NCI-H446 treated with DMSO at 0.1 percent for 48 hours (cell line): ENCODE measurements at regions not wholly inside any gene's neighbourhood (a gene's known extent, or its start where the extent isn't known, plus 50 kb on each side); places are given as distances from the start of the nearest gene placed in this dataset.

Experiments used
- DNase-seq: peaks from one replicate; lab custom pipeline; 2025; lab: John Stamatoyannopoulos, UW

DNA sequence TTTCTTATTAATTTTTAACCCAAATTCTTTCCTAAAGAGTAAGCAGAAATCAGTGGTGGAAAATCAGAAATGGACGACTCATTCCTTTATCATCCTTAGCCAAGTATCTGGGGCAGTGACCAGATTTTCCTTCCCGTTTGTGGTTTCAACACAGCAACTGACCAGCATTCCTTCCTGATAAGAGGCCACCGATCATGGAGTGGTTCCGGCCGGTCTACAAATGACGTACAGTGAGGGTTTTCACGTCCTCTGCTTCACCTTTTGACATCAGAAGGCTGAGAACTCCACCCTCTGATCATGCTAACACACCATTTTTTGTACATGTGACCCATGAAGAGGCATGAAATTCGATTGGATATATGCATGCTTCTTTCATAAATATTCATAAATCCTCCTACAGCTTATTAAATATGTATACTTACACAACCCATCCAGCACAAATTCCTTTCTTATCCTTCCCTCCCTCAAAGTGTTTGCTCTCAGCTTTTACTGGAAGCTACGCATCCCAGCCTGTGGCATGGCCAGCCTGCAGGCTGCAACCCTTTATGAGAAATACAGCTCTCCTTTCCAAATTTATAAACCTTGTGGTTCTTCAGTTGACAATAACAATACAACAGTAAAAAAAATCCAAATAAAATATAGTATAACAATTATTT, 173.0 kb upstream of the CASK start:
- no peak for DNase-seq

DNA sequence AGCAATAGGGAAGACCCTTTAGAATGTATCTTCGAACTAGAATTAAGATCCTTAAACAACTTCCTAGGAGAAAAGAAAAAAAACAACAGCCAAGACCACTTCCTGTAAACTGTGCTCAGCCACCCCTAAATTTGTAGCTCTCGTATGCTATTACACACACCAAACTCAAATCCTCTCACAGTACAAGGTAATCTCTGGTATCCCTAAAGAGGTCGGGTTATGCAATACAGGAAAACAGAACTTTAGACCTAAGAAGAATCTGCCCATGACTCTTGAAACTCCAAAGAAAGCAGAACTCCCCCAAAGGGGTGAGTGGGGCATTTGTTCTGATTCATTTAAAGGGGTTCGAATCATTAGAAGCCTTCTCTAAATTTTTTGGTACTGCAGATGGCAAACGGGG, 170.9 kb upstream of the CASK start:
- DNase-seq: no peak

DNA sequence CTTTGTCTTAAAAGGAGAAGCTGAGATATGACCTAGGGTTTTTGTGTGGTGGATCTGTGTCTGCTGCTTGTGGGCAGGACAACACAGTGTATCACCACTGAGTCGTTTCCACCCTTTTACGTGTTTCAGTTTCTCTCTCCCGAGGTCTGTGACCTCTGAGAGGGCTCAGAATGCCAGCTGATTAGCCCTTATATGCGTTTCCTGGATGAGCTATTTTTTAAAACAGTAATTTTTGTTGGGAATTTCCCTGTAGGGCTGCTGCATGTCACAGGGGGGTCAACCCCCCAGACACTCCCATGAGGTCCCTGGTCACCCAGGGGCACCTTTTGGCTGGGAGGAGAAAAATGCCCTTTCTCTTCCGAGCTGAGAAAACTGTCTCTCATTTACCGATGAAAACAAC, 170.4 kb upstream of the CASK start:
- no peak for DNase-seq

DNA sequence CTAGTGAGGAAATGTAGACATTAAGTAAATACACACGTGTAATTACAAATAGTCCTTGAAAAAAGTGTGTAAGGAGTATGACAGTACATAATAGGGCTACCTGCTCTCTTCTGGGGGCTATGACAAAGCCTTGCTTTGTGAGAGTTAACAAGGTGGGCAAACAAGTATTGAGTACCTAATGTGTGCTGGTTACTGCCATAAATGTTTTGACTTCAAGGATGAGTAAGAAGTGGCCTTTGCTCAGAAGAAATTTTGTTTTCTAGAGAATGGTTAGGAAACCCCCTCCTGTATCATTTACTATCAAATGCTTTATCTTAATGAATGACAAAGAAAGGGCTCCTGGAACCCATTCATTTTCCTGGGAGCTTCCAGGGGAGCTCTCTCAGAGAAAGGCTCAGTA, 167.0 kb upstream of the CASK start:
- no peak for DNase-seq

DNA sequence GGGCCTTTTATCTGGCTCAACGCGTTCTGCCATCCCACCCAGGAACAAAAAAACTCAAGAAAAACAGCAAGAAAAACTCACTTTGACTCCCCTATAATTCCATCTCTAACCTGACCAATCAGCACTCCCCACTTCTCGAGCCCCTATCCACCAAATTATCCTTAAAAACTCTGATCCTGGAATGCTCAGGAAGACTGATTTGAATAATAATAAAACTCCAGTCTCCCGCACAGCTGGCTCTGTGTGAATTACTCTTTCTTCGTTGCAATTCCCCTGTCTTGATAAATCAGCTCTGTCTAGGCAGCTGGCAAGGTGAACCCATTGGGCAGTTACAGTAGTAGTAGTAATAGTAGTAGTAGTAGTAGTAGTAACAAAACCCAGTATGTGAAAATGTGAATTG, 165.7 kb upstream of the CASK start:
- no peak for DNase-seq

DNA sequence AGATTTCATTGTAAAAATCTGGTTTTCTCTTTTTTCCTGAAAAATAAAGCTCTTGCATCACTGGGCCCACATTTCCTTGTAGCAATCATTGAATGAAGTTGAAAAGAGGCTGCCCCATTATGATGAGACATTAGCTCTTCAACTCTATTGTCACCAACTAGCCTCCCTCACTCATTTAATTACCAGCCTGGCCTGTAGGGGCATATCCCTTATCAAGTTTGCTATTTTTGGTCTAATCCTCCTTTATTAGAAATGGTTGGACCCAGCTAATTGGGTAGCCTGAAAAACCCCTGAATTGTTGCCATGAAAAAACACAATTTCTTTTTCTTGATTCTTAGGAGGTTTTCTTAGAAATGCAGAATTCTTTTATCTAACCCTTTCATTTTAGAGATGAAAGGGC, 164.6 kb upstream of the CASK start:
- DNase-seq: no peak

DNA sequence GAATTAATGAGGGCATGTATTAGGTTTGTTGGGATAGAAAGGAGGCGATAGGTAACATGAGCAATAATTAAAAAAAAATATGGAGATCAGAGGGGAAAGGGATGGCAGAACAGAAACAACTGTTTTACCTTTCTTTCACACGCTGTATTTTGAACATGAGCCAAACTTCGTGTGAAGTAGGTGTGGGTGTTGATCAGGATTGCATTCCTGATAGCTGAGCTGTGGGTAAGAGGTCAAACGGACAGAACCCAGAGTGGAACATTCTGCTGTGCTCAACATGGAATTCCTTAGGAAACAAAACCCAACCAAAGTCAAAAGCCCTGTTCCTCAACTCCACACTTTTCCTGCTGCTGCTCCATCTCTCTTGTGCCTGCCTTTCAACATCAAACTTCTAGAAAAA, 162.5 kb upstream of the CASK start:
- DNase-seq: no peak

DNA sequence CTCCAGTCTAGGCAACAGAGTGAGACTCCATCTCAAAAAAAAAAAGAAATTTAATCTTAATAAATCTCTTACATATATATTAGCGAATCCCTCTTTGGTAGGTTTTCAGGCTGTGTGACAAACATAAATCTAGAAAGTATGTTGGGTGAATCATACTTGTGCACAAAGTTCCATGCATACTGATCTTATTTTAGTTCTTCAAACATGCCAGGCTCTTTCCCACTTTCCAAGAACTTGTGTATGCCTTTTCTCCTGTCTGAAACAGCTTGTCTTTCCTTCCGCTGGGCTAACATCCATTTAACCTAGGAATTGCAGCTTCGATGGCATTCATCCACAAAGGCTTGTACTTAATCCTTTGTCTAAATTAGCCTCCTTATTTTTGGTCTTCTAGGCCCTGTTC, 156.6 kb upstream of the CASK start:
- DNase-seq: no peak

DNA sequence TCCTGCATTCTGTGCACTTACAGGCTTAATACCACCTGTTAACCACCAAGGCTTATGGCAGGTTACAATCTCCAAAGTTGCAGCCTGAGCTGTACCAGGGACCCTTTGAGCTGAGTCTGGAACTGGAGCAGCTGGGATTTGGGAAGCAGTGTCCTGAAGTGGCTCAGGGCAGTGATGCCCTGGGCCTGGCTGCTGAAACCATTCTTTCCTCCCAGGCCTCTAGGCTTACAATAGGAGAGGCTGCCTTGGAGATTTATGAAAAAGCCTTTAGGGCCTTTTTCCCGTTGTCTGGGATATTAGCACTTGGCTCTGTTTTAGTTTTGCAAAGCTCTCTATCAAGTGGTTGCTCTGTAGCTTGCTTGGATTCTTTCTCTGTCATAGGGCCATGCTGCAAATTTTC, 154.3 kb upstream of the CASK start:
- DNase-seq: no peak

DNA sequence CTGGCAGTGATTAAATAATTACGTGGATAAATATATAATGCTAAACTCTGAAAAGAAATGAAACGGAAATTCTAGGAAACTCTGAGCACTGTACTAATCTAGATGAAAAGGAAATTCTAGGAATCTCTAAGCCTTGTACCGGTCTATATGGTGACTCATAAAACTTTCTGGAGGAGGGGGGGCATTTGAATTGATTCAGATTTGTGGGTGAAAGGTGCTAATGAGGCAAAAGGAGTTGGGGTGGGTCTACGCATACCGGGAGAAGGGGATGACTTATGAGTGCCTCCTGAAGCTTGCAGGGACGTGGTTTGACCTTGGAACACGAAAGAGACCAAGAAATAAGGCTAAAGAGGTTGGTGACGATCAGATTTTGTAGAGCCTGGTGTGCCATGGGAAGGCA, 151.7 kb upstream of the CASK start:
- no peak for DNase-seq

DNA sequence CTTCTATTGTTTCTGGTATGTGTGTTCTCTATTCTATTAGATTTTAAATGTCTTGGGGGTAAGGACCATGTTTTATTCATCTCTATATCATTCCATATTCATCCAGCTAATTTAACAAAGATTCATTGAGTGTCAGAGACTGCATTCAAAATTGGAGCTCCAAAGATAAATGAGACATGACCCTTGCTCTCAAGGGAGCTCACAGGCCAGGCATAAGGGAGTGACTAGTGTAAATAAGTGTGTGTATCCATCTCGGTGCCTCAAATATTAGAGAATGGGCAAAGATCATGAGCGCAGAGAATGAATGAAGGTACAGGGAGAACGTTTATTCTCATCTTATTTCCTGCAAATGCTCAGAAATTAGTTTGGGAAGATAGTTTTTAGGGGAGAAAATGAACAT, 150.1 kb upstream of the CASK start:
- DNase-seq: no peak

DNA sequence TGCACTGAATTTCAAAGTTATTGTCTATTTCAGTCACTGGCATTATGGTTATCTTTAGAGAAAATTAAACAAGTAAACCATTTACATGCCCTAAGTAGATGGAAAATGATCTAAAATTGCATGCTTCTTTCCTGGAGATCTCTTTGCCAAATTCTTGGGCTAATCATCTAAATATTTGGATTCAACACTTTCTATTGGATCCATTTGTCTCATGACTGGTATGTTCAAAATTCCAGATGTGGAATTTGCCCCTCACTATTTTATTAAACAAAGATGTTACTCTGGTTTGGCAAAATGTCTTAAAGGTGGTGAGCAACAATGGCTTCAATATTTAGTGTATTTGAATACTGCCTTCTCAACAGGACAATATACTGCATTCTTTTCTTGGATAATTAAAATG, 147.5 kb upstream of the CASK start:
- DNase-seq: no peak

DNA sequence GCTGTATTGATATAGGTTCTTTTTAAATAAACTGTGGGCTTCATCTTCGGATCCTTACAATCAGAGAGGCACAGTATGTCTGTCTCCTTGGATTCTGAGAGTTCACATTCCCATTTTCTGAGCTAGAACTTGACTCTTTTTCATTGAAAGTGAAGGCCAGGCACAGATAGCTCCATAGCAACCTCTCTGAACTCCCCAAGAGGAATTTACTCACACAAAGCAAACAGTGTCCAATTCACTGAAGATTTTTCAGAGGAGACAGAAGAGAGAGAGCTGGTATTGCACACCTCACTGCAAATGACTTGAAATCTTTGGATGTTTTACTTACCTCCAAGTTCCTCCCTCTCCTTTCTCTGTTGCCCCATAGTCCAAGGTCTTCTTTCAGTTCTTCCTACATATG, 130.9 kb upstream of the CASK start:
- DNase-seq: no peak

DNA sequence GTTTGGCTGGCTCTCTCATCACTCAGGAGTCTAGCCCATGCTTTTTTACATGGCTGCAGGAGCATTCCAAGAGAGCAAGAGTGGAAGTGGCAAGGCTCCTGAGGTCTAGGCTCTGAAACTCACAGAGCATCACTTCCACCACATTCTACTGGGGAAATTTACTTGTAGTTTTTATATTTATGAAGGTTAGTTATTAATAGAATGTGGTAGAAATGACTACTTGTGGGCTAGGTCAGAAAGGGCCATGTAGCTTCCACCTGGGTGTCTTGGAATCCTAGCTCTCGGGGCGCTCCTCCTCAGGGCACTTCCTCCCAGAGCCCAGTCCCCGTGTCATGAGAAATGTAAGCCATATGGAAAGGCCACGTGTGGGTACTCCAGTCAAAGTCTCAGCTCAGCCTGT, 127.0 kb upstream of the CASK start:
- DNase-seq: no peak

DNA sequence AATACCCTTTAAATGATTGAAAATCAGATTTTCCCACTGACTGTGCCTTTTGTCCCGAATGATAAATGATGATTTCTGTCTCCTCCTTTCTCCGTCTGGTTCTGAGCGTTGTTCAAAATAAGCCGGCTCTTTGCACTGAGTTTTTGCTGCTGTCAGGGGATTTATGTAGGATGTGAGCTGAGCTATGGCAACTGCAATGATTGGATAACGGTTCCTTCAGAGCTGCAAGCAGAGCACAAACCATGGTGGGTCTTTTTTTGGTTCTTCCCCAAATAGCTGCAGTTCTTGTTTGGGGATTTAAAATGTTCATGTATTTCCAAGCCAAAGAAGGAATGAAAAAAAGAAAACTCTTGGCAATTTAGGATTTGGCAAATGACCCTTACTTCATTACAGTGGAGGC, 124.5 kb upstream of the CASK start:
- DNase-seq: no peak

DNA sequence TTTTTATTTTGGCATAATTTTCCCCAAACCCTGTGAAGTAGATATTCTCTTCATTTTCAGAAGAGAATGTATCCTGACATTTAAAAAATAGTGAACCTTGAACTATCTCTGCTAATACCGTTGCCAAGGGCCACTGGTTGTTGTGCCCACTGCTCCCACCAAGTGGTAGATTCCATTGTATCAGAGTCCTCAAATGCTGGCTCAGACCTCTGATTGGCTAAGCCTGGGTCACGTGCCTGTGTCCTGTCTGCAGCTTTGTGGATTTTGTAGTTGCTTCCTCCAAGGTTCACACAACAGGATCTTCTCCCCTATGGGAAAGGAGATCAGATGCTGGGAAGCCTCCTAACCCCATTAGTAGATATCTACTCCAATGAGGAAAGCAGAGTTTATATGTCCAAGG, 104.8 kb upstream of the CASK start:
- no peak for DNase-seq

DNA sequence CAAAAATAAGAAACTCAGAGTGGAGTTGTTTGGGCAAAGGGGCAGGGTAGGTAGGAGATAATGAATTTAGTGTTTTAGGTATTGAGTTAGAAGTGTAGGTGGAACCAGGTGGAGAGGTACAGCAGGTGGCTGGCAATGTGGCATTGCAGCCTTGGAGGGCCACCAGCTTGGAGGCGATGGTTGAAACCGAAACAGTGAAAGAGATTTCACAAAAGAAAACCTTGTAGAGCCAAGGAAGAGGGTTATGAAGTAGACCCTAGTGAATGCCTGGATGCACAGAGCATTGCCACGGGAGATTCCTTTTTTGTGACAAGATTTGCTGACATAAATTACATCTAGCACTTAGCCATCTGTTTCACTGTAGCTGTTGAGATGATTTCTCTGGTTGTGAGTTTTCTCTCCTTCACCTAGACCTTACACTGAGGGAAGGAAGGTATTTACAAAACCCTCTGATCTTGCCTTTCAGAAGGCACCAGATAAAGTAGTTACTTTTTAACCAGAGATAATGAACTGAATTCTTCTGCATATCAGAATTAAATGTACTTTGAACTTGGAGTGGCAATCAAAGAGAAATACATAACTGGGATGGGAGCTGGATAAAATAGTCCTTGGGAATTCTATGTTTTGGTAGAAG, 104.1 kb upstream of the CASK start:
- DNase-seq: no peak

DNA sequence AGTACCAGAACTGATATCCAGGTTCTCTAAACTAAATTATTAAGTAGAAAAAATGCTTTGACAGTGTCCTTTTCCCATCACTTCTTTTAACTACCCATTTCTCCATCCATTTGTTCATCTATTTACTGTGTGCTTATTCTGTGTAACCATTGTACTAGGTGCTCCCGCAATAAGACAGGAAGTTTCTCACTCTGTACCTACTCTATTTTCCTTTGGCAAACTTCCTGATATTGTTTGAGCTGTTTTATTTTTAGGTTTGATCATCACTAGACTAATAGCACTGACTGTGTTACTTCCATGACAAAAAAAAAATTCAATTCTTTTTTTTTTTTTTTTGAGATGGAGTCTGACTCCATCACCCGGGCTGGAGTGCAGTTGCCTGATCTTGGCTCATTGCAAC, 102.5 kb upstream of the CASK start:
- DNase-seq: no peak

DNA sequence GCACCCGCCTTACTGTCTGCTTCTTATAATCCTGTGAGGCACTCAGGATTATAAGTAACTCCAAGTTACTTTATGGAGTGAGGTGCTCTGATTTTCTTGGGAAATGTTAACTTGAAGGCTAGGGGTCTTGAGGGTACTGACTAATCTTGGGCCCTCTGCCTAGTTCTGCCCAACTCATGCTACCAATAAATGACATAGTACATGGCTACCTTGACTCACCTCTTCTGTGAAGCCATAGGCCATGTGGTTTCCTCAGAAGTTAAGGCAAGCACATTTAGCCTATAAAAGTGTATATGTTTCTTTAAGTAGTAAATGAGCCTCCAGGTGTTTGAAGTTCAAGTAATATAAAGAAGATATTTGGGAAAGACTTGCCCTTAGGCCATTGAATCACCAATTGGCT, 99.8 kb upstream of the CASK start:
- DNase-seq: no peak

DNA sequence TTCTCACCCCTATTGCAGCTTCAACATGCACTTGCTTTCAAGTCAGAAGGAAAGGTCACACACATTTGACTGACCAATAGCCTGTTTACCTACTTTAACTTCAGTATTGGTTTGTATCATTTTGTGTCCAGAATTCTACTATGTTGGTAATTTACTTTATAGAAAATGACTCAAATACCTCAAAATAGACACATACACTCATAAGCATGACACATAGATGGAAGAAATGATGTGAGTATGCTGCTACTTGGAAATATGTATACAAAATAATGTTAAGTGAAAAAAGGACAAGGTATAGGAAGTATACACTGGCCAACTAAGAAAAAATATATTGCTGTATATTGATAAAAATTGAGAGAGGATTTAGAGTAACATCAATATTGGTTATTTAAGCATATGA, 98.8 kb upstream of the CASK start:
- DNase-seq: no peak

DNA sequence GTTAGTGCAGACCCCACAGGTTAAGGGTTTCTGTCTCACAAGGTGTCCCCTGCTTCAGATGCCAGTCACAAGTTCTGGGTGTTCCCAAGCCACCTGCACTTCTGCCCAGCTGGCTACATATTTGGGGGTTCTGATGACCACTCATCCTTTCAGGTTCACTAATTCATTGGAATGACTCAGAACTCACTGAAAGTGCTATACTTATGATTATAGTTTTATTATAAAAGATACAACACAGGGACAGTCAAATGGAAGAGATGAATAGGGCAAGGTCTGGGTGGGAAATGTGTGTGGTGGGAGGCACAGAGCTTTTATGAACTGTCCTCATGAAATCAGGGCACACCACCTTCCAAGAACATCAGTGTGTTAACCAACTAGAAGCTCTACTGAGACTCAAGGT, 97.7 kb upstream of the CASK start:
- DNase-seq: no peak

DNA sequence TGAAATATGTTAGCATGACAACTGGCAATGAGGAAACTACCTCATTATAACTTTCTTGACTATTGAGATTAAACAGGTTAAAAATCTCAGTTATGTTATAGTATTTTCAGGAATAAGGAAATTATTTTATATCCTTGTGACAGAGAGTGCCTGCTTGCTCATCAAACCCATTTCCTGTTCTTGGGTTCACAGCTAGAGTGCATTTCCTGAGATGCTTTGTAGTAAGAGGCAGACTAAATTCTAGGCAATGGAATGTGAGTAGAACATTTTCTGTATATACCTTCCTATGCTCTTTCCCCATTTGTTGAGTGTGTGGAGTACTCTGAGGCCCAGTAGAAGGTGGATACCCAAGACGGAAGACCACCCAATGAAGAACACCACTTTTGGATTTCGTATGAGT, 96.9 kb upstream of the CASK start:
- no peak for DNase-seq

DNA sequence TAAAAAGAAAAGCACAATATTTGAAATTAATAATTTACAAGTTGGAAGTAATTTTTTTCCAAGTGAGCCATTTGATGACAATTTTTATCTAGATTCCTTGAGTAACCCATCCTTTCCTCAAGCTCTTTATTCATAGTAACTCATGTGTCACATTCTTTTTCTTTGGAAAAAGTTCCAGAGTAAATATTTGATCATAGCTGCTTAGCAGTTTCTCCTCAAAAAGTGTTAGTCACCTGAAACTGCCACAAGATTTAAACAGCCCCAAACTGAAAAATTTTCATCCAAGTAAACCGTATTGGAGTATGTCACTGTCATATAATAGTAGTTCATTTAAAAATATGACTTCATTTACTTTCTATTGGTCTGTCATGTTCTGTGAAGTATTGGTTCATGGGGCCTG, 94.6 kb upstream of the CASK start:
- DNase-seq: no peak

DNA sequence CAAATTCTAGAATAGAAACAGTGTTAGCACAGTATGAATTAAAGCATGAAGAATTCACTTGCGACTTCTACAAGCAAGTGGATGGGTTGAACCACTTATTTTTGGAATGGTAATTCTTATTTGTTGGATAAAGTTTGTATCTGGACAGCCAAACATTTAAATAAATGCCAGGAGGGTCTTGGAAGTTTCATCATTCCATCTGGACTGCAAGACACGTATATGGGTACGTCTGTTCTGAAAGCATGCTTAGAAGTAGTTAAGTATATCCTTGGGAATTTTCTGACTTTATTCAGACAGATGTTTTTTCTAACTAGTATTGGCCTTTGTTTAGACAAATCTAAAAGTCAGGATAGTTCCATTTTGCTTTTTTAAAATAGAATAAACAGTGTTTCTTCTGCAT, 77.5 kb upstream of the CASK start:
- no peak for DNase-seq

DNA sequence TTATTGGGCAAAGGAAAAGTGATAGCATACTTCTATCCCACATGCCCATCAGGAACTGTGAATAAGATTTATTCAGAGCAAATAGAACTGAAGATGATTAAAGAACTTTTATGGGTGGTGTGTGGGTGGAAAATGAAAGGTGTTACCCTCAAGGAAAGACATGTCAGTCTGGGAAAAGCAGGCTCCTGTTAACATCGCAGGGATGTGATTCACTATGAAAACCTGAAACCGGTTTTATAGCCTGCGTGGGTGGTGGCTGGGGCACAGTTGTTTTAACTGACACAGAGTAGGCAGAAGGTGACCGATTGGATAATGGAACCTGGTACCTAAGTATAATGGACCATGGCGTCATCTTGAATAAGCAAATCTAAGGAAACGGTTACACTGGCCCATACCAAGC, 61.3 kb upstream of the CASK start:
- no peak for DNase-seq
